Urothelium cell line (cell line): ENCODE measurements at regions not wholly inside any gene's neighbourhood (a gene's known extent, or its start where the extent isn't known, plus 50 kb on each side); places are given as distances from the start of the nearest gene placed in this dataset.
"Not testable (repeated sequence)": the region's sequence is repeated elsewhere in the genome, so short reads cannot be mapped to it uniquely, and the experiment has no call there.

ENCODE experiments used
- DNase-seq: peaks from one replicate; pipeline ENCODE4 v3.0.0; 2011; ENCODE audit warnings: low spot score, mixed read lengths
- FAIRE-seq: peaks from 2 replicates; lab custom pipeline; 2011; peaks lifted over from hg19 to GRCh38; lab: Jason Lieb, UNC

GRCh38 chr18:78240101-78240500, 739.5 kb upstream of the SALL3 start:
- DNase-seq, result no peak
- FAIRE-seq, result no peak

- FAIRE-seq (no peak), DNase-seq (no peak)
Observed at GRCh38 chr18:78240627-78241252, 738.9 kb upstream of the SALL3 start.

- FAIRE-seq (no peak), DNase-seq (no peak)
Observed at GRCh38 chr18:78241535-78242253, 737.9 kb upstream of the SALL3 start.

GRCh38 chr18:78242254-78242643, 737.4 kb upstream of the SALL3 start:
- no peak for FAIRE-seq
- DNase-seq, result no peak

GRCh38 chr18:78242806-78243205, 736.8 kb upstream of the SALL3 start:
- DNase-seq (no peak), FAIRE-seq (no peak)

- FAIRE-seq, result no peak
Observed at GRCh38 chr18:78244779-78245178, 734.8 kb upstream of the SALL3 start.

GRCh38 chr18:78245451-78245850, 734.2 kb upstream of the SALL3 start:
- no peak for DNase-seq
- FAIRE-seq, result no peak

More at GRCh38 chr18:78244779-78245178, 734.8 kb upstream of the SALL3 start:
- no peak for DNase-seq

- FAIRE-seq, result no peak
Observed at GRCh38 chr18:78246050-78246449, 733.6 kb upstream of the SALL3 start.

GRCh38 chr18:78246588-78246987, 733.0 kb upstream of the SALL3 start:
- DNase-seq, result no peak
- FAIRE-seq, result no peak

More at GRCh38 chr18:78246050-78246449, 733.6 kb upstream of the SALL3 start:
- DNase-seq, result no peak

GRCh38 chr18:78247615-78248289, 731.9 kb upstream of the SALL3 start:
- DNase-seq, result no peak
- FAIRE-seq, result no peak

GRCh38 chr18:78255013-78255412, 724.6 kb upstream of the SALL3 start:
- no peak for FAIRE-seq
- no peak for DNase-seq

- FAIRE-seq (no peak), DNase-seq (no peak)
Observed at GRCh38 chr18:78268226-78268988, 711.2 kb upstream of the SALL3 start.

- FAIRE-seq (no peak), DNase-seq (no peak)
Observed at GRCh38 chr18:78271790-78272189, 707.8 kb upstream of the SALL3 start.

GRCh38 chr18:78273876-78274275, 705.7 kb upstream of the SALL3 start:
- FAIRE-seq, result no peak
- no peak for DNase-seq

GRCh38 chr18:78283425-78283824, 696.2 kb upstream of the SALL3 start:
- DNase-seq, FAIRE-seq: not testable (repeated sequence)

- DNase-seq, result no peak
Observed at GRCh38 chr18:78292618-78293380, 686.8 kb upstream of the SALL3 start.

GRCh38 chr18:78293540-78293939, 686.1 kb upstream of the SALL3 start:
- no peak for FAIRE-seq
- peak; percentile 59 for DNase-seq

More at GRCh38 chr18:78292618-78293380, 686.8 kb upstream of the SALL3 start:
- no peak for FAIRE-seq

- DNase-seq (peak; percentile 58), FAIRE-seq (peak; percentile 68)
Observed at GRCh38 chr18:78293940-78294541, 685.6 kb upstream of the SALL3 start.

- no peak for FAIRE-seq
- no peak for DNase-seq
Observed at GRCh38 chr18:78295262-78295661, 684.4 kb upstream of the SALL3 start.

- DNase-seq, result no peak
- FAIRE-seq, result no peak
Observed at GRCh38 chr18:78296166-78296565, 683.5 kb upstream of the SALL3 start.
